ENCODE measurements at regions not wholly inside any gene's neighbourhood (a gene's known extent, or its start where the extent isn't known, plus 50 kb on each side); places are given as distances from the start of the nearest gene placed in this dataset.

DNA sequence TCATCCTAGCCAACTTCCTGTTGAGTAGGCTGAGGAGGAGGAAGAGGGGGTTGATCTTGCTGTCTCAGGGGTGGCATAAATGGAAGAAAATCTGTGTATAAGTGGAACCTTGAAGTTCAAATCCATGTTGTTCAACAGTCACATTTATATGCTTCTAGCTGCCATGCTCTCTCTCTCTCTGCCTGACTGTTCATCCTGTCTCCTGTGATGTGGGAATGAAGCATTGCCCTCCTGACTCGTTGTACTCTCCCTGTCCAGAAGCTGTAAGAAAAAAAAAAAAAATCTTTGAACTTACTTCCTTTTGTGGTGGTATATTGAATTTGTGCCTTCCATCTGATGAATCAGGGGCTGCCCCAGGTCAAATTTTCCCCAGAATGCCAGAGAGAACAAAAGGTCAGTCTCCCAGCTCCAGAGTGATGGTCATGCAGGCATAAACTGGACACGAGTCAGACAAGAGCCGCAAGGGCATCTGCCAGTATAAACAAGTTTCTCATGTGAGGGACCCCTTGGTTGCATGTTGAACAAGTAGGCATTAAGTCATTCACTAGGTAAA lies 257.0 kb downstream of the IDS start:
- ChIA-PET POLR2A (ENCODE audit: unreplicated experiment) (no interaction called here), CTCF (no interaction called here)
- intact Hi-C loops (cut with micrococcal nuclease; ENCODE audit: unreplicated experiment), result no loop called here
- no peak for DNase-seq
- H3K4me1 ChIP-seq (replicated peaks; ENCODE audit: insufficient read depth), result no peaks in the 10 kb centered on the region
- H3F3A ChIP-seq (ENCODE audit: insufficient read depth, low read depth), result no peaks in the 10 kb centered on the region
- H2AFZ ChIP-seq, result no peak overlapping the region
- no peaks in the 10 kb centered on the region for H3K27me3 ChIP-seq (ENCODE audit: insufficient read depth, low read depth)
- H3K4me3 ChIP-seq, result no peak overlapping the region
- H3K27ac ChIP-seq, result no peak overlapping the region
- H3K9me3 ChIP-seq (ENCODE audit: insufficient read depth, low read depth), result no peaks in the 10 kb centered on the region
- H3K4me2 ChIP-seq, result no peak overlapping the region
- H3K36me3 ChIP-seq (ENCODE audit: low read depth), result no peaks in the 10 kb centered on the region
- H3K9me2 ChIP-seq (ENCODE audit: insufficient read depth), result no peaks in the 10 kb centered on the region
- H4K20me1 ChIP-seq (ENCODE audit: insufficient read depth), result no peaks in the 10 kb centered on the region
- no TSS peak for BruUV-seq (replicated peaks)
- TF ChIP-seq, protein P1, sequence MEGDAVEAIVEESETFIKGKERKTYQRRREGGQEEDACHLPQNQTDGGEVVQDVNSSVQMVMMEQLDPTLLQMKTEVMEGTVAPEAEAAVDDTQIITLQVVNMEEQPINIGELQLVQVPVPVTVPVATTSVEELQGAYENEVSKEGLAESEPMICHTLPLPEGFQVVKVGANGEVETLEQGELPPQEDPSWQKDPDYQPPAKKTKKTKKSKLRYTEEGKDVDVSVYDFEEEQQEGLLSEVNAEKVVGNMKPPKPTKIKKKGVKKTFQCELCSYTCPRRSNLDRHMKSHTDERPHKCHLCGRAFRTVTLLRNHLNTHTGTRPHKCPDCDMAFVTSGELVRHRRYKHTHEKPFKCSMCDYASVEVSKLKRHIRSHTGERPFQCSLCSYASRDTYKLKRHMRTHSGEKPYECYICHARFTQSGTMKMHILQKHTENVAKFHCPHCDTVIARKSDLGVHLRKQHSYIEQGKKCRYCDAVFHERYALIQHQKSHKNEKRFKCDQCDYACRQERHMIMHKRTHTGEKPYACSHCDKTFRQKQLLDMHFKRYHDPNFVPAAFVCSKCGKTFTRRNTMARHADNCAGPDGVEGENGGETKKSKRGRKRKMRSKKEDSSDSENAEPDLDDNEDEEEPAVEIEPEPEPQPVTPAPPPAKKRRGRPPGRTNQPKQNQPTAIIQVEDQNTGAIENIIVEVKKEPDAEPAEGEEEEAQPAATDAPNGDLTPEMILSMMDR (conservative IDR thresholded peaks at IDR 0.05), result no peak
- no peak for TF ChIP-seq EZH2 (IDR thresholded peaks at IDR 0.05; ENCODE audit: low read depth)
- no peaks in the 10 kb centered on the region for H3K79me2 ChIP-seq (ENCODE audit: low read depth)

DNA sequence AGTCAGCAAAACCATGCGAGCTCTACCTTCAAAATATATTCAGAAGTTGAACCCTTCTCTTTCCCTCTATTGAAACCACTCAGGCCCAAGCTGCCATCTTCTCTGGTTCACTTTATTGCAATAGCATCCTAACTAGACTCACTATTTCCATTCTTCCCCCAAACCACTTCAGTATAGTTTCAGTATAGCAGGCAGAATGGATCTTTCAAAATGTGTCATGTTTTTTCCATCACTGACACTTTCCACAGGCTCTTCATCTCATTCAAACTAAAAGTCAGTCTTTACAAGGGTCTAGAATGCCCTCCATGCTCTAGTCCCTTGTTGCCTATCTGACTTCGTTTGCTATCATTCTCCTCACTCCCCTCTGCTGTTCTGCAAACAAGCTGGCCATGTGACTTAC lies 274.4 kb downstream of the IDS start:
- Histone ChIP-seq H3K4me3 (no peak overlapping the region), H3K36me3 (ENCODE audit: low read depth) (no peaks in the 10 kb centered on the region), H3K79me2 (ENCODE audit: low read depth) (no peaks in the 10 kb centered on the region), H2AFZ (no peak overlapping the region), H4K20me1 (ENCODE audit: insufficient read depth) (no peaks in the 10 kb centered on the region), H3F3A (ENCODE audit: insufficient read depth, low read depth) (no peaks in the 10 kb centered on the region), H3K9me3 (ENCODE audit: insufficient read depth, low read depth) (no peaks in the 10 kb centered on the region), H3K27me3 (ENCODE audit: insufficient read depth, low read depth) (no peaks in the 10 kb centered on the region), H3K4me1 (replicated peaks; ENCODE audit: insufficient read depth) (no peaks in the 10 kb centered on the region), H3K27ac (no peak overlapping the region), H3K4me2 (no peak overlapping the region), H3K9me2 (ENCODE audit: insufficient read depth) (no peaks in the 10 kb centered on the region)
- intact Hi-C loops (cut with micrococcal nuclease; ENCODE audit: unreplicated experiment), result no loop called here
- TF ChIP-seq, protein P1 (conservative IDR thresholded peaks at IDR 0.05), result no peak
- no peak for TF ChIP-seq EZH2 (IDR thresholded peaks at IDR 0.05; ENCODE audit: low read depth)
- BruUV-seq (replicated peaks), result no TSS peak
- DNase-seq, result no peak
- ChIA-PET CTCF (no interaction called here), POLR2A (ENCODE audit: unreplicated experiment) (no interaction called here)

DNA sequence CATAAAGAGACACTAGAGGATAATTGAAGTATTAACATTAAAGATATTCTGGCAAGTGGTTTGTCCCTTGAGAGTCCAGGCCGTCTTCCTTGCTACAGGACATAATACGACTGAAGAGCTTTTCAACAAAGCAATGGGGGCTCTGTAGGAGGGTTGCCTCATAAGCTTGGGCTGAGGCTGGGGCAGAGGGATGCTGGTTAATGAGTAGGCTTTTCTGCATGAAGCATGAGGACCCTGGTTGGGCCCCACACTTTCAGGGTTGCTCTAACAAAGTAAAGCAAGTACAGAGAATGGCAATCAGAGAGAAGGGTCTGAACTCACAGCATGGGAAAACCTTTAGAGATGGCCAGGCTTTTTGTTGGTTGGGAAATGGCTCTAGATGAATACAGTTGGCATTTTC lies 281.3 kb downstream of the IDS start:
- Histone ChIP-seq H2AFZ (no peak overlapping the region), H3K27me3 (ENCODE audit: insufficient read depth, low read depth) (no peaks in the 10 kb centered on the region), H3F3A (ENCODE audit: insufficient read depth, low read depth) (no peaks in the 10 kb centered on the region), H3K36me3 (ENCODE audit: low read depth) (no peaks in the 10 kb centered on the region), H3K4me1 (replicated peaks; ENCODE audit: insufficient read depth) (no peaks in the 10 kb centered on the region), H3K9me2 (ENCODE audit: insufficient read depth) (no peaks in the 10 kb centered on the region), H4K20me1 (ENCODE audit: insufficient read depth) (no peaks in the 10 kb centered on the region), H3K4me2 (no peak overlapping the region), H3K79me2 (ENCODE audit: low read depth) (no peaks in the 10 kb centered on the region), H3K9me3 (ENCODE audit: insufficient read depth, low read depth) (no peaks in the 10 kb centered on the region), H3K27ac (no peak overlapping the region), H3K4me3 (no peak overlapping the region)
- no peak for DNase-seq
- no TSS peak for BruUV-seq (replicated peaks)
- TF ChIP-seq, protein P1 (conservative IDR thresholded peaks at IDR 0.05), result no peak
- no peak for TF ChIP-seq EZH2 (IDR thresholded peaks at IDR 0.05; ENCODE audit: low read depth)
- intact Hi-C loops (cut with micrococcal nuclease; ENCODE audit: unreplicated experiment), result no loop called here
- ChIA-PET CTCF (no interaction called here), POLR2A (ENCODE audit: unreplicated experiment) (no interaction called here)

Data from PC-9 (cell line).